Endothelial cell of umbilical vein (primary cell): ENCODE measurements at regions not wholly inside any gene's neighbourhood (a gene's known extent, or its start where the extent isn't known, plus 50 kb on each side); places are given as distances from the start of the nearest gene placed in this dataset.

Experiments
- BruUV-seq: library from RNA; stranded (reverse); fragments of 400-500 nt; replicated peaks from 2 replicates; lab custom pipeline; 2021; lab: Mats Ljungman, UMichigan
- CTCF ChIA-PET: fragments of 300-600, 350-600 bp; sonication (Branson Sonifier 250); formaldehyde crosslinking; loops from one replicate; lab custom pipeline; 2021; ENCODE audit warnings: antibody characterized with exemption, inconsistent platforms; lab: Charles Lee
- POLR2A ChIA-PET: fragments of 300-600, 350-600 bp; sonication (Branson Sonifier 250); formaldehyde crosslinking; loops from one replicate; lab custom pipeline; 2021; ENCODE audit warnings: antibody characterized with exemption, inconsistent platforms; lab: Charles Lee
- DNase-seq: peaks from one replicate; pipeline ENCODE4 v3.0.0-alpha.2; 2011; ENCODE audit warnings: low read depth, low spot score
- FAIRE-seq: peaks from 2 replicates; lab custom pipeline; 2011; peaks lifted over from hg19 to GRCh38; lab: Jason Lieb, UNC
- H2AFZ ChIP-seq: 2 replicates; pipeline ENCODE4 v1.6.0; 2012; ENCODE audit warnings: low read depth, low read length, control low read depth, inconsistent platforms
- H3K27ac ChIP-seq: 2 replicates; pipeline ENCODE4 v1.5.1; 2011; ENCODE audit warnings: low read depth, mild to moderate bottlenecking, control low read depth, low read length, moderate library complexity; ENCODE audit not compliant: insufficient read depth
- H3K27me3 ChIP-seq, 2 experiments: 2 replicates each; pipeline versions ENCODE4 v1.6.0 to v1.6.1; 2011; ENCODE audit warnings: low read length in 2 of 2, mixed read lengths in 1 of 2; ENCODE audit not compliant: control insufficient read depth in 2 of 2, insufficient read depth in 2 of 2
- H3K36me3 ChIP-seq, 2 experiments: 2 replicates in 1 of 2; 3 replicates in 1 of 2; pipeline ENCODE4 v1.5.1; 2011; ENCODE audit warnings: low read length in 2 of 2, mild to moderate bottlenecking in 1 of 2, moderate library complexity in 1 of 2; ENCODE audit not compliant: control insufficient read depth in 2 of 2, insufficient read depth in 2 of 2; ENCODE audit errors: extremely low read depth in 1 of 2
- H3K4me1 ChIP-seq: 3 replicates; pipeline ENCODE4 v1.5.1; 2011; ENCODE audit warnings: mild to moderate bottlenecking, low read length; ENCODE audit not compliant: control insufficient read depth, insufficient read depth; ENCODE audit errors: extremely low read depth
- H3K4me2 ChIP-seq: 2 replicates; pipeline ENCODE4 v1.6.1; 2011; ENCODE audit warnings: low read length, control low read depth, mixed read lengths; ENCODE audit not compliant: insufficient read depth
- H3K4me3 ChIP-seq, 3 experiments: fragments of 200-600 bp in 1 of 3; sonication (generic), shearing (Covaris generic) in 1 of 3; replicated peaks in 1 of 3; 2 replicates each; pipeline ENCODE4 v1.5.1; 2011 to 2016; ENCODE audit warnings: control low read depth in 3 of 3, low read length in 3 of 3, mild to moderate bottlenecking in 2 of 3, inconsistent platforms in 1 of 3, low read depth in 1 of 3, moderate library complexity in 1 of 3; ENCODE audit not compliant: insufficient read depth in 1 of 3
- H3K79me2 ChIP-seq: 2 replicates; pipeline ENCODE4 v1.6.0; 2012; ENCODE audit warnings: low read length, inconsistent platforms; ENCODE audit not compliant: control insufficient read depth, insufficient read depth
- H3K9ac ChIP-seq: replicated peaks from 2 replicates; pipeline ENCODE3; 2011; ENCODE audit warnings: low read length, control low read depth; ENCODE audit not compliant: insufficient read depth; ENCODE audit errors: extremely low read depth
- H3K9me1 ChIP-seq: replicated peaks from 3 replicates; pipeline ENCODE4 v1.6.0; 2011; ENCODE audit warnings: mild to moderate bottlenecking, low read length; ENCODE audit not compliant: control insufficient read depth, insufficient read depth; ENCODE audit errors: extremely low read depth
- H3K9me3 ChIP-seq: replicated peaks from 2 replicates; pipeline ENCODE4 v1.5.1; 2012; ENCODE audit warnings: low read length, inconsistent platforms; ENCODE audit not compliant: control insufficient read depth, insufficient read depth
- H4K20me1 ChIP-seq: replicated peaks from 2 replicates; pipeline ENCODE3; 2011; ENCODE audit warnings: mild to moderate bottlenecking, low read length; ENCODE audit not compliant: control insufficient read depth, insufficient read depth; ENCODE audit errors: extremely low read depth
- FOS ChIP-seq: IDR thresholded peaks from 2 replicates; pipeline ENCODE4 v1.6.1; 2011; ENCODE audit warnings: mild to moderate bottlenecking, low read length, moderate library complexity, borderline replicate concordance; ENCODE audit not compliant: insufficient read depth
- GATA2 ChIP-seq: IDR thresholded peaks from 2 replicates; pipeline ENCODE4 v1.7.0; 2011; ENCODE audit warnings: low read depth, mild to moderate bottlenecking, moderate library complexity, mixed read lengths, low read length; ENCODE audit not compliant: insufficient read length, insufficient read depth
- JUN ChIP-seq: IDR thresholded peaks from 2 replicates; pipeline ENCODE4 v1.6.1; 2011; ENCODE audit warnings: borderline replicate concordance, low read depth; ENCODE audit not compliant: insufficient read length, insufficient read depth
- MAX ChIP-seq: IDR thresholded peaks from 2 replicates; pipeline ENCODE4 v1.6.1; 2011; ENCODE audit not compliant: insufficient read depth, insufficient read length
- MYC ChIP-seq: IDR thresholded peaks from one replicate; pipeline ENCODE4 v1.6.1; 2011; ENCODE audit warnings: mild to moderate bottlenecking, low read depth, low read length
- POLR2A ChIP-seq: IDR thresholded peaks from 2 replicates; pipeline ENCODE4 v1.6.1; 2012; ENCODE audit warnings: low read depth, mild to moderate bottlenecking, control low read depth, low read length
- POLR2AphosphoS5 ChIP-seq: IDR thresholded peaks from 2 replicates; pipeline ENCODE4 v1.6.1; 2012; ENCODE audit warnings: low read depth, mild to moderate bottlenecking, control low read depth, low read length, moderate library complexity; ENCODE audit not compliant: insufficient read depth
- dilution Hi-C: fragments of 300-500 bp; cut with MboI; formaldehyde crosslinking; loops from one replicate; pipeline ENCODE4 v1.15.0; 2019; ENCODE audit warnings: low sequenced_read_pairs; ENCODE audit not compliant: extremely low pct_ligation_motif_present
- intact Hi-C: fragments of 100-400 bp; cut with micrococcal nuclease; formaldehyde crosslinking; loops from one replicate; pipeline ENCODE4 v1.10.0; 2022
- TF ChIP-seq, protein P1 (sequence below), 2 donors: IDR thresholded peaks; 1 replicate in 1 of 2; 2 replicates in 1 of 2; pipeline ENCODE4 v1.5.1; 2011; ENCODE audit warnings: low read length in 2 of 2, mild to moderate bottlenecking in 2 of 2, moderate library complexity in 2 of 2, control low read depth in 1 of 2, inconsistent platforms in 1 of 2, low read depth in 1 of 2; ENCODE audit not compliant: insufficient read depth in 1 of 2; ENCODE audit errors: extremely low read depth in 1 of 2

DNA sequence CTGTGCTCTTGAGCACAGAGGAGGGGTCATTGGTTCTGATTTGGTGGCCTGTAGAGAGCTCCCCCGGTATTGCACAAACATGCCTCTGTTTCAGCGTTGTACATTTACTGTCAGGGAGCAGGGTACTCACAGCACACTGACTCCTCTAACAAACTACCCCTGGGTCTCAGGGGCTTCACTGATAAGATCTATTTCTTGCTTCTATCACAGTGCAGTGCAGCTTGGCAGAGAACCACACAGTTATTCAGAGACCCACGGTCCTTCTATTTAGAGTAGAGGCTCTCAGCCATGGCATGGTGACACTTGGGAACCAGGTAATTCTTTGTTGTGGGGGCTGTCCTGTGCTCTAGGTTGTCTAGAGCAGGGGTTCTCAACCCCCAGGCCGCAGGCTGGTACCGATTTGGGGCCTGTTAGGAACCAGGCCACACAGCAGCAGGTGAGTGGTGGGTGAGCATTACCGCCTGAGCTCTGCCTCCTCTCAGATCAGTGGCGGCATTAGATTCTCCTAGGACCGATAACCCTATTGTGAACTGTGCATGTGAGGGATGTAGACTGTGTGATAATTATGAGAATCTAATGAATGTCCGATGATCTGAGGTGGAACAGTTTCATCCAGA, 133.4 kb upstream of the MYCN start:
- TF ChIP-seq, protein P1, sequence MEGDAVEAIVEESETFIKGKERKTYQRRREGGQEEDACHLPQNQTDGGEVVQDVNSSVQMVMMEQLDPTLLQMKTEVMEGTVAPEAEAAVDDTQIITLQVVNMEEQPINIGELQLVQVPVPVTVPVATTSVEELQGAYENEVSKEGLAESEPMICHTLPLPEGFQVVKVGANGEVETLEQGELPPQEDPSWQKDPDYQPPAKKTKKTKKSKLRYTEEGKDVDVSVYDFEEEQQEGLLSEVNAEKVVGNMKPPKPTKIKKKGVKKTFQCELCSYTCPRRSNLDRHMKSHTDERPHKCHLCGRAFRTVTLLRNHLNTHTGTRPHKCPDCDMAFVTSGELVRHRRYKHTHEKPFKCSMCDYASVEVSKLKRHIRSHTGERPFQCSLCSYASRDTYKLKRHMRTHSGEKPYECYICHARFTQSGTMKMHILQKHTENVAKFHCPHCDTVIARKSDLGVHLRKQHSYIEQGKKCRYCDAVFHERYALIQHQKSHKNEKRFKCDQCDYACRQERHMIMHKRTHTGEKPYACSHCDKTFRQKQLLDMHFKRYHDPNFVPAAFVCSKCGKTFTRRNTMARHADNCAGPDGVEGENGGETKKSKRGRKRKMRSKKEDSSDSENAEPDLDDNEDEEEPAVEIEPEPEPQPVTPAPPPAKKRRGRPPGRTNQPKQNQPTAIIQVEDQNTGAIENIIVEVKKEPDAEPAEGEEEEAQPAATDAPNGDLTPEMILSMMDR (IDR thresholded peaks at IDR 0.05; ENCODE audit: extremely low read depth in 1 of 2, insufficient read depth in 1 of 2, low read depth in 1 of 2, low read length in 2 of 2): no peak
- TF ChIP-seq JUN: no peak
- no peak for TF ChIP-seq GATA2
- TF ChIP-seq MAX: no peak
- TF ChIP-seq POLR2AphosphoS5: no peak
- TF ChIP-seq FOS: no peak
- no peak for TF ChIP-seq POLR2A
- no peak for TF ChIP-seq MYC
- ChIA-PET POLR2A (no interaction called here), CTCF (no interaction called here)
- Histone ChIP-seq H3K9me1 (no peaks in the 10 kb centered on the region), H3K27me3 (peaks cover 0 to 1% of the 10 kb centered on the region in 2 experiments), H3K9ac (no peak overlapping the region), H3K4me2 (no peak overlapping the region), H3K79me2 (no peaks in the 10 kb centered on the region), H3K4me1 (no peaks in the 10 kb centered on the region), H3K9me3 (no peaks in the 10 kb centered on the region), H2AFZ (no peak overlapping the region), H3K27ac (no peak overlapping the region), H3K4me3 (no peak overlapping the region), H4K20me1 (no peaks in the 10 kb centered on the region), H3K36me3 (no peaks in the 10 kb centered on the region)
- DNase-seq (no peak), FAIRE-seq (no peak)
- dilution Hi-C loops: no loop called here
- intact Hi-C loops: no loop called here
- no TSS peak for BruUV-seq
